Natural killer cell (primary cell): ENCODE measurements at regions not wholly inside any gene's neighbourhood (a gene's known extent, or its start where the extent isn't known, plus 50 kb on each side); places are given as distances from the start of the nearest gene placed in this dataset.

ENCODE experiments used
- ATAC-seq, 3 donors: fragments of 150-1000 bp in 2 of 3; fragments of 200-7000 bp in 1 of 3; cut with Tn5 transposase; 1 replicate in 1 of 3; 2 replicates in 2 of 3; pipeline ENCODE4 v1.10.0; 2021; ENCODE audit warnings: mild to moderate bottlenecking in 2 of 3, moderate library complexity in 2 of 3
- DNase-seq, 2 donors: peaks; one replicate each; pipeline versions ENCODE4 v3.0.0 to v3.0.0-alpha.2; 2013 to 2021; ENCODE audit warnings: mixed read lengths in 1 of 2
- H3K27ac ChIP-seq: one replicate; pipeline ENCODE4 v1.5.1; 2013; ENCODE audit warnings: mild to moderate bottlenecking, low read length
- H3K27me3 ChIP-seq: one replicate; pipeline ENCODE4 v1.6.1; 2013; ENCODE audit warnings: low read length; ENCODE audit not compliant: control insufficient read depth, insufficient read depth
- H3K36me3 ChIP-seq: one replicate; pipeline ENCODE4 v1.6.1; 2013; ENCODE audit warnings: low read length; ENCODE audit not compliant: control insufficient read depth, insufficient read depth
- H3K4me1 ChIP-seq: one replicate; pipeline ENCODE4 v1.6.1; 2013; ENCODE audit warnings: low read length; ENCODE audit not compliant: control insufficient read depth, insufficient read depth
- H3K4me3 ChIP-seq: one replicate; pipeline ENCODE4 v1.5.1; 2013; ENCODE audit warnings: low read length
- H3K9me3 ChIP-seq: one replicate; pipeline ENCODE4 v1.6.1; 2013; ENCODE audit warnings: low read length; ENCODE audit not compliant: control insufficient read depth, insufficient read depth
- H3K27ac Mint-ChIP-seq, 2 donors: one replicate each; pipeline ENCODE4 v1.8.0; 2022; ENCODE audit warnings: mild to moderate bottlenecking in 2 of 2, mixed read lengths in 2 of 2, moderate library complexity in 1 of 2
- H3K27me3 Mint-ChIP-seq, 2 donors: one replicate each; pipeline ENCODE4 v1.8.0; 2022; ENCODE audit warnings: low read depth in 2 of 2, mixed read lengths in 2 of 2
- H3K36me3 Mint-ChIP-seq: one replicate; pipeline ENCODE4 v1.8.0; 2022; ENCODE audit warnings: mixed read lengths
- H3K4me1 Mint-ChIP-seq, 2 donors: one replicate each; pipeline ENCODE4 v1.8.0; 2022; ENCODE audit warnings: mixed read lengths in 2 of 2
- H3K4me3 Mint-ChIP-seq: one replicate; pipeline ENCODE4 v1.8.0; 2022; ENCODE audit warnings: mild to moderate bottlenecking, moderate library complexity, mixed read lengths
- H3K9me3 Mint-ChIP-seq, 2 donors: one replicate each; pipeline ENCODE4 v1.8.0; 2022; ENCODE audit warnings: mixed read lengths in 2 of 2
- WGBS: methylation state at CpG from one replicate; pipeline ENCODE4 v1.1.7; 2013; ENCODE audit warnings: missing lambda C conversion rate; ENCODE audit not compliant: insufficient coverage; 5-methylcytosine and 5-hydroxymethylcytosine counted together
- intact Hi-C: fragments of 100-400 bp; cut with micrococcal nuclease; formaldehyde crosslinking; loops from one replicate; pipeline ENCODE4 v1.14.2; 2022
- TF ChIP-seq, protein P1 (sequence below): fragments of 200-600 bp; IDR thresholded peaks from one replicate; pipeline ENCODE4 v1.8.0; 2022; ENCODE audit warnings: antibody characterized with exemption

GRCh38 chr18:27411013-27411412 is 225.9 kb upstream of the CHST9 start:
- no peak for DNase-seq
- Histone ChIP-seq H3K4me3 (no peak overlapping the region), H3K9me3 (no peaks in the 10 kb centered on the region), H3K27ac (no peak overlapping the region), H3K36me3 (no peaks in the 10 kb centered on the region), H3K4me1 (no peaks in the 10 kb centered on the region), H3K27me3 (no peaks in the 10 kb centered on the region)
- Mint-ChIP-seq H3K27ac (no peak overlapping the region), H3K27me3 (no peaks in the 10 kb centered on the region), H3K4me3 (no peak overlapping the region), H3K9me3 (peaks cover 6 to 13% of the 10 kb centered on the region in 2 donors), H3K36me3 (no peaks in the 10 kb centered on the region), H3K4me1 (no peaks in the 10 kb centered on the region)
- WGBS = 75% methylated on average over 1 of the region's 1 CpG
- TF ChIP-seq, protein P1, sequence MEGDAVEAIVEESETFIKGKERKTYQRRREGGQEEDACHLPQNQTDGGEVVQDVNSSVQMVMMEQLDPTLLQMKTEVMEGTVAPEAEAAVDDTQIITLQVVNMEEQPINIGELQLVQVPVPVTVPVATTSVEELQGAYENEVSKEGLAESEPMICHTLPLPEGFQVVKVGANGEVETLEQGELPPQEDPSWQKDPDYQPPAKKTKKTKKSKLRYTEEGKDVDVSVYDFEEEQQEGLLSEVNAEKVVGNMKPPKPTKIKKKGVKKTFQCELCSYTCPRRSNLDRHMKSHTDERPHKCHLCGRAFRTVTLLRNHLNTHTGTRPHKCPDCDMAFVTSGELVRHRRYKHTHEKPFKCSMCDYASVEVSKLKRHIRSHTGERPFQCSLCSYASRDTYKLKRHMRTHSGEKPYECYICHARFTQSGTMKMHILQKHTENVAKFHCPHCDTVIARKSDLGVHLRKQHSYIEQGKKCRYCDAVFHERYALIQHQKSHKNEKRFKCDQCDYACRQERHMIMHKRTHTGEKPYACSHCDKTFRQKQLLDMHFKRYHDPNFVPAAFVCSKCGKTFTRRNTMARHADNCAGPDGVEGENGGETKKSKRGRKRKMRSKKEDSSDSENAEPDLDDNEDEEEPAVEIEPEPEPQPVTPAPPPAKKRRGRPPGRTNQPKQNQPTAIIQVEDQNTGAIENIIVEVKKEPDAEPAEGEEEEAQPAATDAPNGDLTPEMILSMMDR = no peak
- ATAC-seq = no peak
- intact Hi-C loops = no loop called here

DNA sequence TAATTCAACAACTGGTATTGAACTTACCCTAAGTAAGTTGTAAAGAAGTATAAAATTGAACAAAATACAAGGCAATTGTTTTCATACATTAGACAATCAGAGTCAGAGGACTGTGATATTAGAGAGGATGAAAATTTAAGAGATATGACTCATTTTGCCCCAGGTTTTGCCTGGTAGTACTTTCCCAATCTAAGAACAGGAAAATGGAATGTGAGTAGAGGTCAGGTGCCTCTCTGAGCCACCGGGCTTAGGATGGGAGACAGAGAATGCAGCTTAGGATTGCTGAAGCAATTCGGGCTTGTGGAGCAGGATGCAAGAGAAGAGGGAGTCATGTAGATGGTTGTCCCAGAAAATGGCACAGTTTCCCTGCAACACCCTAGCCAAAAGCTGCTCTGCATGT is 219.7 kb upstream of the CHST9 start:
- intact Hi-C loops = no loop called here
- H3K27ac Mint-ChIP-seq = no peak overlapping the region
- DNase-seq = no peak
- H3K27me3 Mint-ChIP-seq = no peaks in the 10 kb centered on the region
- no peak overlapping the region for H3K4me3 Mint-ChIP-seq
- TF ChIP-seq, protein P1 = no peak
- Histone ChIP-seq H3K9me3 (no peaks in the 10 kb centered on the region), H3K27ac (no peak overlapping the region), H3K4me3 (no peak overlapping the region), H3K27me3 (no peaks in the 10 kb centered on the region), H3K4me1 (no peaks in the 10 kb centered on the region), H3K36me3 (no peaks in the 10 kb centered on the region)
- no peak for ATAC-seq
- peaks cover 2 to 12% of the 10 kb centered on the region in 2 donors for H3K9me3 Mint-ChIP-seq
- H3K36me3 Mint-ChIP-seq = no peaks in the 10 kb centered on the region
- WGBS = 72% methylated on average over 2 of the region's 2 CpGs
- no peaks in the 10 kb centered on the region for H3K4me1 Mint-ChIP-seq

GRCh38 chr18:27400001-27400400 is 214.9 kb upstream of the CHST9 start:
- Mint-ChIP-seq H3K36me3 (no peaks in the 10 kb centered on the region), H3K4me1 (no peaks in the 10 kb centered on the region), H3K27ac (no peak overlapping the region), H3K27me3 (no peaks in the 10 kb centered on the region), H3K4me3 (no peak overlapping the region), H3K9me3 (peaks cover 4 to 5% of the 10 kb centered on the region in 2 donors)
- no peaks in the 10 kb centered on the region for H3K9me3 ChIP-seq
- TF ChIP-seq, protein P1 = no peak
- 65% methylated on average over 9 of the region's 9 CpGs for WGBS
- no peak for ATAC-seq
- H3K4me3 ChIP-seq = no peak overlapping the region
- no peak overlapping the region for H3K27ac ChIP-seq
- no peaks in the 10 kb centered on the region for H3K4me1 ChIP-seq
- DNase-seq = no peak
- H3K36me3 ChIP-seq = no peaks in the 10 kb centered on the region
- intact Hi-C loops = no loop called here
- no peaks in the 10 kb centered on the region for H3K27me3 ChIP-seq

- no peak overlapping the region for H3K27ac Mint-ChIP-seq
Measured at GRCh38 chr18:27395752-27396151, 210.6 kb upstream of the CHST9 start.

More at GRCh38 chr18:27395752-27396151, 210.6 kb upstream of the CHST9 start:
- no peaks in the 10 kb centered on the region for H3K4me1 ChIP-seq
- H3K4me3 ChIP-seq = no peak overlapping the region
- no peaks in the 10 kb centered on the region for H3K9me3 ChIP-seq
- no peaks in the 10 kb centered on the region for H3K36me3 Mint-ChIP-seq
- DNase-seq = no peak
- no peak overlapping the region for H3K4me3 Mint-ChIP-seq
- H3K4me1 Mint-ChIP-seq = no peaks in the 10 kb centered on the region
- no peak overlapping the region for H3K27ac ChIP-seq
- H3K36me3 ChIP-seq = no peaks in the 10 kb centered on the region
- no peaks in the 10 kb centered on the region for H3K27me3 ChIP-seq
- intact Hi-C loops = no loop called here
- no peaks in the 10 kb centered on the region for H3K27me3 Mint-ChIP-seq
- TF ChIP-seq, protein P1 = no peak
- ATAC-seq = no peak
- peaks cover 8 to 14% of the 10 kb centered on the region in 2 donors for H3K9me3 Mint-ChIP-seq
- 91% methylated on average over 1 of the region's 1 CpG for WGBS
